HG03565 (cell line): ENCODE measurements at regions not wholly inside any gene's neighbourhood (a gene's known extent, or its start where the extent isn't known, plus 50 kb on each side); places are given as distances from the start of the nearest gene placed in this dataset.
"Not testable (repeated sequence)": the region's sequence is repeated elsewhere in the genome, so short reads cannot be mapped to it uniquely, and the experiment has no call there.

ENCODE experiments used
- ATAC-seq: cut with Tn5 transposase; IDR thresholded peaks from one replicate; pipeline ENCODE4 v1.9.1; 2021; ENCODE audit warnings: mild to moderate bottlenecking, moderate library complexity; ENCODE audit not compliant: unreplicated experiment

- ATAC-seq = no peak
Measured at GRCh38 chr13:31515427-31515826, 223.9 kb upstream of the RXFP2 start.

GRCh38 chr13:31517599-31517998, 221.7 kb upstream of the RXFP2 start:
- ATAC-seq = no peak

GRCh38 chr13:31518645-31519044, 220.7 kb upstream of the RXFP2 start:
- no peak for ATAC-seq

- ATAC-seq = no peak
Measured at GRCh38 chr13:31521435-31521834, 217.9 kb upstream of the RXFP2 start.

GRCh38 chr13:31522396-31522795, 216.9 kb upstream of the RXFP2 start:
- ATAC-seq = no peak

- no peak for ATAC-seq
Measured at GRCh38 chr13:31528176-31528575, 211.2 kb upstream of the RXFP2 start.

- ATAC-seq = no peak
Measured at GRCh38 chr13:31528758-31529157, 210.6 kb upstream of the RXFP2 start.

- no peak for ATAC-seq
Measured at GRCh38 chr13:31530922-31531321, 208.4 kb upstream of the RXFP2 start.

GRCh38 chr13:31537052-31537451, 202.3 kb upstream of the RXFP2 start:
- ATAC-seq = no peak

- ATAC-seq = no peak
Measured at GRCh38 chr13:31538067-31539042, 201.0 kb upstream of the RXFP2 start.

- ATAC-seq = no peak
Measured at GRCh38 chr13:31540281-31540680, 199.0 kb upstream of the RXFP2 start.

GRCh38 chr13:31543190-31543589, 196.1 kb upstream of the RXFP2 start:
- ATAC-seq = no peak

- ATAC-seq = no peak
Measured at GRCh38 chr13:31545616-31546015, 193.7 kb upstream of the RXFP2 start.

- ATAC-seq = no peak
Measured at GRCh38 chr13:31556376-31556775, 182.9 kb upstream of the RXFP2 start.

GRCh38 chr13:31584221-31584620, 155.1 kb upstream of the RXFP2 start:
- ATAC-seq = not testable (repeated sequence)

GRCh38 chr13:31587698-31588266, 151.5 kb upstream of the RXFP2 start:
- no peak for ATAC-seq

- no peak for ATAC-seq
Measured at GRCh38 chr13:31588316-31588715, 151.0 kb upstream of the RXFP2 start.

GRCh38 chr13:31588893-31589292, 150.4 kb upstream of the RXFP2 start:
- no peak for ATAC-seq

- ATAC-seq = no peak
Measured at GRCh38 chr13:31591642-31592233, 147.6 kb upstream of the RXFP2 start.

- ATAC-seq = no peak
Measured at GRCh38 chr13:31594056-31594455, 145.3 kb upstream of the RXFP2 start.

GRCh38 chr13:31595563-31595962, 143.8 kb upstream of the RXFP2 start:
- ATAC-seq = no peak

- ATAC-seq = no peak
Measured at GRCh38 chr13:31598990-31599389, 140.3 kb upstream of the RXFP2 start.
